IMR-90 (cell line): ENCODE measurements at regions not wholly inside any gene's neighbourhood (a gene's known extent, or its start where the extent isn't known, plus 50 kb on each side); places are given as distances from the start of the nearest gene placed in this dataset.
"Not testable (repeated sequence)": the region's sequence is repeated elsewhere in the genome, so short reads cannot be mapped to it uniquely, and the experiment has no call there.

Experiments
- CHD1 ChIP-seq: IDR thresholded peaks from 2 replicates; pipeline ENCODE4 v1.6.1; 2012; ENCODE audit warnings: low read depth, low read length, improper control_type of control experiment
- CTCF ChIP-seq: conservative IDR thresholded peaks from 2 replicates; pipeline ENCODE4 v1.5.1; 2012; ENCODE audit warnings: mild to moderate bottlenecking, low read depth, low read length, improper control_type of control experiment
- FOS ChIP-seq: fragments of 150-350 bp; IDR thresholded peaks from 2 replicates; pipeline ENCODE4 v1.6.1; 2016; ENCODE audit warnings: low read depth, low read length
- POLR2A ChIP-seq: IDR thresholded peaks from 2 replicates; pipeline ENCODE4 v1.6.1; 2012; ENCODE audit warnings: mild to moderate bottlenecking, low read depth, low read length
- USF2 ChIP-seq: fragments of 150-350 bp; IDR thresholded peaks from 2 replicates; pipeline ENCODE4 v1.6.1; 2017; ENCODE audit warnings: mild to moderate bottlenecking, antibody characterized with exemption, low read length, low read depth

GRCh38 chr22:10768875-10769274 is 4759.1 kb upstream of the OR11H1 start:
- not testable (repeated sequence) for TF ChIP-seq CHD1, FOS, USF2, CTCF, POLR2A
